Neural cell (in vitro differentiated cells): ENCODE measurements at regions not wholly inside any gene's neighbourhood (a gene's known extent, or its start where the extent isn't known, plus 50 kb on each side); places are given as distances from the start of the nearest gene placed in this dataset.

Experiments used
- CTCF ChIP-seq: fragments of 450-650 bp; IDR thresholded peaks from 2 replicates; pipeline ENCODE4 v1.5.1; 2014; ENCODE audit warnings: antibody characterized with exemption, mild to moderate bottlenecking, moderate library complexity; ENCODE audit not compliant: poor library complexity, severe bottlenecking
- EP300 ChIP-seq: fragments of 450-650 bp; conservative IDR thresholded peaks from 2 replicates; pipeline ENCODE4 v1.6.1; 2014; ENCODE audit warnings: antibody characterized with exemption, mild to moderate bottlenecking, moderate library complexity; ENCODE audit not compliant: poor library complexity, severe bottlenecking
- REST ChIP-seq: IDR thresholded peaks from 2 replicates; pipeline ENCODE4 v1.6.1; 2012; ENCODE audit warnings: borderline replicate concordance

GRCh38 chr3:170638988-170639387 is 53.1 kb upstream of the SLC7A14 start:
- TF ChIP-seq CTCF = no peak
- TF ChIP-seq EP300 = no peak
- no peak for TF ChIP-seq REST
